Adrenal gland (tissue), 9 donors: ENCODE measurements at regions not wholly inside any gene's neighbourhood (a gene's known extent, or its start where the extent isn't known, plus 50 kb on each side); places are given as distances from the start of the nearest gene placed in this dataset.

Source experiments
- DNase-seq, 7 donors: peaks; one replicate each; pipeline ENCODE4 v3.0.0-alpha.2; 2019 to 2020
- H3K27ac ChIP-seq, 5 donors: fragments of 200-600 bp; sonication (generic) in 4 of 5; 1 replicate in 3 of 5; 2 replicates in 2 of 5; pipeline versions ENCODE4 v1.5.1 to v1.8.0; 2016 to 2020; ENCODE audit warnings: mild to moderate bottlenecking in 1 of 5
- H3K27me3 ChIP-seq: fragments of 200-600 bp; 2 replicates; pipeline ENCODE4 v1.8.0; 2021
- H3K36me3 ChIP-seq, 2 donors: fragments of 200-600 bp; replicated peaks in 1 of 2; 1 replicate in 1 of 2; 2 replicates in 1 of 2; pipeline versions ENCODE4 v1.5.1 to v1.8.0; 2018 to 2022
- H3K4me1 ChIP-seq, 2 donors: fragments of 200-600 bp; replicated peaks in 1 of 2; 1 replicate in 1 of 2; 2 replicates in 1 of 2; pipeline versions ENCODE4 v1.5.1 to v1.8.0; 2018 to 2021
- H3K4me3 ChIP-seq, 4 donors: fragments of 200-600 bp; sonication (generic) in 3 of 4; one replicate each; pipeline ENCODE4 v1.5.1; 2016 to 2018
- H3K9me3 ChIP-seq, 3 donors: fragments of 200-600 bp; sonication (generic) in 1 of 3; replicated peaks in 1 of 3; 1 replicate in 2 of 3; 2 replicates in 1 of 3; pipeline versions ENCODE4 v1.5.1 to v1.8.0; 2016 to 2021
- POLR2A ChIP-seq, 2 donors: fragments of 450-650 bp; IDR thresholded peaks; one replicate each; pipeline ENCODE4 v1.6.1; 2017; ENCODE audit warnings: antibody characterized with exemption in 2 of 2, mild to moderate bottlenecking in 2 of 2, moderate library complexity in 1 of 2
- WGBS, 4 donors: extraction: QIAGEN DNeasy Blood & Tissue Kit in 2 of 4; methylation state at CpG; one replicate each; pipeline versions ENCODE4 v1.1.5 to v1.1.7; 2013 to 2017; 5-methylcytosine and 5-hydroxymethylcytosine counted together
- intact Hi-C, 2 donors: fragments of 100-400 bp; cut with DNase I; formaldehyde crosslinking; loops; one replicate each; pipeline versions ENCODE4 v1.14.1 to v1.15.0; 2022 to 2023
- TF ChIP-seq, protein P1 (sequence below), 6 experiments: fragments of 450-650 bp in 4 of 6; fragments of 200-600 bp in 2 of 6; sonication (generic) in 1 of 6; IDR thresholded peaks; 1 replicate in 5 of 6; 2 replicates in 1 of 6; pipeline versions ENCODE4 v1.5.1 to v1.8.0; 2016 to 2021; ENCODE audit warnings: antibody characterized with exemption in 6 of 6, mild to moderate bottlenecking in 2 of 6, moderate library complexity in 1 of 6
- donor health status: healthy with polysubstance abuse.
- donor health status: Bipolar disorder and iron deficiency.
- donor health status: DM: yes; HTN: yes; CAD: no.
- donor health status: DM: no; HTN: no; CAD: no.
- donor health status: DM: no; HTN: no; CAD: no.

DNA sequence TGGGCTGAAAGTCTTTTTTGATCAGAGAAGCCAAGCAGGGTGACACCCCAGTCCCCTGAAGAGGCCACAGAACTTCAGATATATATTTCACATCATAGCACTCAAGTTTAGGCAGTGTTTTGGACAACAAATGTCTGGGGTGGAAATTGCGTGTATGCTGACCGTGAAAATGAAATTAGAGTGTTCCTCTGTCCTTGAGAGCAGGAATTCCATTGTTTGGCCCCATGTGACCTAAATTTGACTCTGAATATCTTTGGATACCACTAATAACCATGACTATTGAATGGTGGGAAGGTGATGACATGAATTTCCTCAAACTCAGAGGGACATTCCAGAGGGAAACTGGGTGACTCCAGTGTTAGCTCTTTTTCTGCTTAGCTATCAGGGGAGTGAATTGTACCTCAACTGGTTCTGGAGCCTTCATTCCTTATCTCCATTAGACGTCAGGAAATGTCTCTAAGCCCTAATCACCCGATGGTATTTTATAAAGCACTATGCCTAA lies 263.5 kb upstream of the RASGRP1 start:
- DNase-seq, result no peak
- intact Hi-C loops, result loop anchor here in 1 of 2 donors (5.0 kb wide), 1 partner anchor 51 kb away; no protein-coding TSS in a partner anchor
- Histone ChIP-seq H3K27me3 (no peaks in the 10 kb centered on the region), H3K27ac (no peak overlapping the region), H3K4me1 (no peaks in the 10 kb centered on the region), H3K36me3 (no peaks in the 10 kb centered on the region), H3K4me3 (no peak overlapping the region), H3K9me3 (no peaks in the 10 kb centered on the region)
- 32 to 39% (median 33%) methylated on average over 4 of the region's 4 CpGs for WGBS, 4 donors
- TF ChIP-seq POLR2A (IDR thresholded peaks at IDR 0.05), result no peak
- TF ChIP-seq, protein P1, sequence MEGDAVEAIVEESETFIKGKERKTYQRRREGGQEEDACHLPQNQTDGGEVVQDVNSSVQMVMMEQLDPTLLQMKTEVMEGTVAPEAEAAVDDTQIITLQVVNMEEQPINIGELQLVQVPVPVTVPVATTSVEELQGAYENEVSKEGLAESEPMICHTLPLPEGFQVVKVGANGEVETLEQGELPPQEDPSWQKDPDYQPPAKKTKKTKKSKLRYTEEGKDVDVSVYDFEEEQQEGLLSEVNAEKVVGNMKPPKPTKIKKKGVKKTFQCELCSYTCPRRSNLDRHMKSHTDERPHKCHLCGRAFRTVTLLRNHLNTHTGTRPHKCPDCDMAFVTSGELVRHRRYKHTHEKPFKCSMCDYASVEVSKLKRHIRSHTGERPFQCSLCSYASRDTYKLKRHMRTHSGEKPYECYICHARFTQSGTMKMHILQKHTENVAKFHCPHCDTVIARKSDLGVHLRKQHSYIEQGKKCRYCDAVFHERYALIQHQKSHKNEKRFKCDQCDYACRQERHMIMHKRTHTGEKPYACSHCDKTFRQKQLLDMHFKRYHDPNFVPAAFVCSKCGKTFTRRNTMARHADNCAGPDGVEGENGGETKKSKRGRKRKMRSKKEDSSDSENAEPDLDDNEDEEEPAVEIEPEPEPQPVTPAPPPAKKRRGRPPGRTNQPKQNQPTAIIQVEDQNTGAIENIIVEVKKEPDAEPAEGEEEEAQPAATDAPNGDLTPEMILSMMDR (IDR thresholded peaks at IDR 0.05), result no peak

DNA sequence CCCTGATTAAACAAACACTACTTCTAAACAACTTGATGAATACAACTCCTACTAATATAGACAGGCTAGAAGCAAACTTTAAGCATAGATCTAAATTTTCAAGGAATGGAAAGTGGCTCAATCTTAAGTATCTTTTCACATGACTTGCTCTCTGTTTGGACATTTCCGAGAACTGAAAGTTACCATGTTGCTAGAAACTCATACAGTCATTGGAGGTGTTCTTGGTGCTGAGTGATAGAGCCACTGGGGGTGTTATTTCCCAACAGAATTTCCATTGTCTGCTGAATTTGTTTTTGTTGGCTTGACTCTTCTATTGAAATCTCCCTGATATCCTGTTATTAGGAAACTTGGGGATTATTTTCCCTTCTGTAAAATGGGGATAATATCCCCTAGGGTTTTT lies 264.5 kb upstream of the RASGRP1 start:
- Histone ChIP-seq H3K4me1 (no peaks in the 10 kb centered on the region), H3K36me3 (no peaks in the 10 kb centered on the region), H3K27ac (no peak overlapping the region), H3K4me3 (no peak overlapping the region), H3K9me3 (no peaks in the 10 kb centered on the region), H3K27me3 (no peaks in the 10 kb centered on the region)
- WGBS, 4 donors, result 79 to 93% (median 86%) methylated on average over 1 of the region's 1 CpG
- intact Hi-C loops, result loop anchor here in 1 of 2 donors (5.0 kb wide), 1 partner anchor 52 kb away; no protein-coding TSS in a partner anchor
- TF ChIP-seq, protein P1 (IDR thresholded peaks at IDR 0.05), result no peak
- TF ChIP-seq POLR2A (IDR thresholded peaks at IDR 0.05), result no peak
- DNase-seq, result no peak

- DNase-seq, result no peak
- H3K4me1 ChIP-seq, result no peaks in the 10 kb centered on the region
- intact Hi-C loops, result no loop called here
- no peak for TF ChIP-seq POLR2A (IDR thresholded peaks at IDR 0.05)
- TF ChIP-seq, protein P1 (IDR thresholded peaks at IDR 0.05), result no peak
- H3K27ac ChIP-seq, result no peak overlapping the region
- no peaks in the 10 kb centered on the region for H3K9me3 ChIP-seq
- no peak overlapping the region for H3K4me3 ChIP-seq
- H3K27me3 ChIP-seq, result no peaks in the 10 kb centered on the region
- H3K36me3 ChIP-seq, result no peaks in the 10 kb centered on the region
- WGBS, 4 donors, result 52 to 83% (median 57%) methylated on average over 1 of the region's 1 CpG
Measured at GRCh38 chr15:38842226-38842625, 277.6 kb upstream of the RASGRP1 start.

- H3K27me3 ChIP-seq, result no peaks in the 10 kb centered on the region
- no peak for DNase-seq
- intact Hi-C loops, result no loop called here
- H3K4me3 ChIP-seq, result no peak overlapping the region
- 74 to 88% (median 81%) methylated on average over 3 of the region's 3 CpGs for WGBS, 4 donors
- H3K36me3 ChIP-seq, result no peaks in the 10 kb centered on the region
- no peak overlapping the region for H3K27ac ChIP-seq
- H3K4me1 ChIP-seq, result no peaks in the 10 kb centered on the region
- H3K9me3 ChIP-seq, result no peaks in the 10 kb centered on the region
- TF ChIP-seq, protein P1 (IDR thresholded peaks at IDR 0.05), result no peak
- no peak for TF ChIP-seq POLR2A (IDR thresholded peaks at IDR 0.05)
Measured at GRCh38 chr15:38843051-38843501, 278.5 kb upstream of the RASGRP1 start.
